HCT116 (cell line): ENCODE measurements at regions not wholly inside any gene's neighbourhood (a gene's known extent, or its start where the extent isn't known, plus 50 kb on each side); places are given as distances from the start of the nearest gene placed in this dataset.

Source experiments
- ATAC-seq: fragments of 200-7000 bp; cut with Tn5 transposase; 2 replicates; pipeline ENCODE4 v1.9.1; 2020; ENCODE audit warnings: mild to moderate bottlenecking, moderate library complexity
- BruUV-seq: library from RNA; stranded (reverse); fragments of 400-500 nt; replicated peaks from 2 replicates; lab custom pipeline; 2021; lab: Mats Ljungman, UMichigan
- CTCF ChIA-PET: fragments of 300-600 bp; sonication (Branson Sonifier 250); formaldehyde crosslinking; loops from one replicate; lab custom pipeline; 2021; ENCODE audit warnings: antibody characterized with exemption; lab: Charles Lee
- POLR2A ChIA-PET: fragments of 300-600, 350-600 bp; sonication (Branson Sonifier 250); formaldehyde crosslinking; loops from one replicate; lab custom pipeline; 2021; ENCODE audit warnings: antibody characterized with exemption; lab: Charles Lee
- RAD21 ChIA-PET, 2 experiments: fragments of 300-600 bp; sonication (Branson Sonifier 250); formaldehyde crosslinking; loops; one replicate each; lab custom pipeline; 2023; ENCODE audit warnings: low total read pairs in 2 of 2; ENCODE audit not compliant: uncharacterized antibody in 2 of 2, unreplicated experiment in 2 of 2, low non-redundant PET in 1 of 2; lab: Charles Lee
- DNase-seq: peaks from one replicate; pipeline ENCODE4 v3.0.0-alpha.2; 2010; ENCODE audit warnings: low read depth, low spot score
- H2AFZ ChIP-seq: fragments of 200-600 bp; shearing (Covaris generic), sonication (generic); 2 replicates; pipeline ENCODE4 v1.6.1; 2017; ENCODE audit warnings: low read depth, mixed run types, mixed read lengths, antibody characterized with exemption, low read length; ENCODE audit not compliant: poor library complexity, severe bottlenecking
- H3K27ac ChIP-seq: 2 replicates; pipeline ENCODE4 v1.5.1; 2012; ENCODE audit warnings: low read depth, low read length
- H3K27me3 ChIP-seq: fragments of 200-600 bp; sonication (generic); 2 replicates; pipeline ENCODE4 v1.6.1; 2016; ENCODE audit warnings: mixed run types, low read length, mixed read lengths; ENCODE audit not compliant: insufficient read depth
- H3K36me3 ChIP-seq, 2 experiments: fragments of 200-500 bp in 1 of 2; fragments of 200-600 bp in 1 of 2; sonication (Bioruptor generic) in 1 of 2; sonication (generic) in 1 of 2; 2 replicates each; pipeline versions ENCODE4 v1.5.1 to v1.6.1; 2014 to 2016; ENCODE audit warnings: low read length in 2 of 2, inconsistent platforms in 1 of 2, mixed read lengths in 1 of 2, mixed run types in 1 of 2; ENCODE audit not compliant: insufficient read depth in 2 of 2, control insufficient read depth in 1 of 2
- H3K4me1 ChIP-seq, 2 experiments: fragments of 200-600 bp in 1 of 2; sonication (generic) in 1 of 2; 2 replicates each; pipeline versions ENCODE4 v1.5.1 to v1.6.1; 2012 to 2017; ENCODE audit warnings: low read length in 2 of 2, inconsistent platforms in 1 of 2, mild to moderate bottlenecking in 1 of 2, mixed read lengths in 1 of 2, mixed run types in 1 of 2, moderate library complexity in 1 of 2; ENCODE audit not compliant: insufficient read depth in 2 of 2, control insufficient read depth in 1 of 2
- H3K4me2 ChIP-seq: fragments of 200-600 bp; sonication (generic); 2 replicates; pipeline ENCODE4 v1.6.1; 2017; ENCODE audit warnings: mixed run types, low read length, mixed read lengths
- H3K4me3 ChIP-seq, 2 experiments: fragments of 200-600 bp in 1 of 2; sonication (generic) in 1 of 2; replicated peaks in 1 of 2; 2 replicates each; pipeline ENCODE4 v1.5.1; 2011 to 2016; ENCODE audit warnings: low read length in 2 of 2, control low read depth in 1 of 2, low read depth in 1 of 2, mild to moderate bottlenecking in 1 of 2, mixed read lengths in 1 of 2, mixed run types in 1 of 2
- H3K79me2 ChIP-seq: fragments of 200-600 bp; sonication (generic); 2 replicates; pipeline ENCODE4 v1.6.1; 2017; ENCODE audit warnings: mild to moderate bottlenecking, mixed run types, low read length, moderate library complexity, mixed read lengths; ENCODE audit not compliant: insufficient read depth
- H3K9ac ChIP-seq: fragments of 200-600 bp; sonication (generic); 2 replicates; pipeline ENCODE4 v1.6.1; 2016; ENCODE audit warnings: low read length, mixed read lengths
- H3K9me2 ChIP-seq: fragments of 200-600 bp; sonication (generic), shearing (Covaris generic); 2 replicates; pipeline ENCODE4 v1.6.1; 2017; ENCODE audit warnings: mixed run types, mild to moderate bottlenecking, moderate library complexity; ENCODE audit not compliant: insufficient read depth
- H3K9me3 ChIP-seq, 2 experiments: fragments of 200-500 bp in 1 of 2; fragments of 200-600 bp in 1 of 2; sonication (Bioruptor generic) in 1 of 2; sonication (generic) in 1 of 2; 2 replicates each; pipeline ENCODE4 v1.6.1; 2014 to 2017; ENCODE audit warnings: low read length in 2 of 2, mixed read lengths in 2 of 2, inconsistent platforms in 1 of 2, low read depth in 1 of 2, mild to moderate bottlenecking in 1 of 2, mixed run types in 1 of 2, moderate library complexity in 1 of 2; ENCODE audit not compliant: control insufficient read depth in 1 of 2, insufficient read depth in 1 of 2
- H4K20me1 ChIP-seq: fragments of 200-600 bp; sonication (generic), shearing (Covaris generic); 2 replicates; pipeline ENCODE4 v1.6.1; 2017; ENCODE audit warnings: mixed run types, mild to moderate bottlenecking, moderate library complexity; ENCODE audit not compliant: insufficient read depth
- CTCF ChIP-seq, 3 experiments: fragments of 200-600 bp in 1 of 3; sonication (generic) in 1 of 3; IDR thresholded peaks in 2 of 3; conservative IDR thresholded peaks in 1 of 3; 2 replicates each; pipeline ENCODE4 v1.5.1; 2012 to 2017; ENCODE audit warnings: low read depth in 2 of 3, low read length in 2 of 3, antibody characterized with exemption in 1 of 3, borderline replicate concordance in 1 of 3, control low read depth in 1 of 3, mild to moderate bottlenecking in 1 of 3, mixed read lengths in 1 of 3, mixed run types in 1 of 3, moderate library complexity in 1 of 3; ENCODE audit not compliant: insufficient read depth in 1 of 3
- RAD21 ChIP-seq: IDR thresholded peaks from 2 replicates; pipeline ENCODE4 v1.6.1; 2012; ENCODE audit warnings: low read depth, mild to moderate bottlenecking
- ZBTB33 ChIP-seq: IDR thresholded peaks from 2 replicates; pipeline ENCODE4 v1.6.1; 2011; ENCODE audit warnings: mild to moderate bottlenecking, low read length, moderate library complexity; ENCODE audit not compliant: insufficient replicate concordance; ENCODE audit errors: extremely low read depth
- intact Hi-C: fragments of 100-400 bp; cut with micrococcal nuclease; formaldehyde crosslinking; loops from 2 replicates; pipeline ENCODE4 v1.10.0; 2022

- Histone ChIP-seq H3K27me3 (no peaks in the 10 kb centered on the region), H3K4me2 (no peak overlapping the region), H3K27ac (no peak overlapping the region), H3K4me3 (no peak overlapping the region), H3K79me2 (no peaks in the 10 kb centered on the region), H3K36me3 (no peaks in the 10 kb centered on the region), H3K4me1 (no peaks in the 10 kb centered on the region), H4K20me1 (no peaks in the 10 kb centered on the region), H3K9me2 (no peaks in the 10 kb centered on the region), H3K9me3 (peaks cover 3 to 6% of the 10 kb centered on the region in 2 experiments; a peak in 1 of 4 replicates), H2AFZ (no peak overlapping the region), H3K9ac (no peak overlapping the region)
- ChIA-PET RAD21 (no interaction called here), CTCF (interaction anchor here (1.2 to 1.9 kb wide), 6 partner anchors 10 to 738 kb away, joined by 3 to 6 read pairs (median 4); no protein-coding TSS in a partner anchor), POLR2A (interaction anchor here (1.1 kb wide), 1 partner anchor 10 kb away, joined by 3 read pairs; no protein-coding TSS in a partner anchor)
- ATAC-seq = peak; percentile 86
- intact Hi-C loops = no loop called here
- BruUV-seq = no TSS peak
- peak; percentile 13 for DNase-seq
- TF ChIP-seq ZBTB33 = no peak
- TF ChIP-seq CTCF (IDR thresholded peaks at IDR 0.05 in 2 of 3, conservative IDR thresholded peaks at IDR 0.05 in 1 of 3; ENCODE audit: borderline replicate concordance in 1 of 3, insufficient read depth in 1 of 3, low read depth in 2 of 3, low read length in 2 of 3) = peak; percentile 27 to 50 (median 41); a peak in 4 of 6 replicates
- peak; percentile 51; the same call in 1 of the 2 replicates for TF ChIP-seq RAD21
Measured at GRCh38 chr15:69749797-69750196, 297.2 kb downstream of the RPLP1 start.
